ENCODE measurements at regions not wholly inside any gene's neighbourhood (a gene's known extent, or its start where the extent isn't known, plus 50 kb on each side); places are given as distances from the start of the nearest gene placed in this dataset.
A peak's percentile ranks its signal among the peaks of the same experiment; 100 is the strongest.
"Not testable (repeated sequence)": the region's sequence is repeated elsewhere in the genome, so short reads cannot be mapped to it uniquely, and the experiment has no call there.

- no peak overlapping the region for H3K4me3 ChIP-seq (ENCODE audit: low read length)
- no peak for DNase-seq (ENCODE audit: low read depth)
- no peak for TF ChIP-seq CTCF (IDR thresholded peaks at IDR 0.05; ENCODE audit: insufficient read depth, low read depth, low read length, missing control alignments)
Measured at GRCh38 chr9:80496901-80497556, 925.3 kb downstream of the TLE4 start.

GRCh38 chr9:80493258-80493657 is 921.5 kb downstream of the TLE4 start:
- DNase-seq (ENCODE audit: low read depth) = no peak
- TF ChIP-seq CTCF (IDR thresholded peaks at IDR 0.05; ENCODE audit: insufficient read depth, low read depth, low read length, missing control alignments) = no peak
- H3K4me3 ChIP-seq (ENCODE audit: low read length) = no peak overlapping the region

- peak; percentile 12 for DNase-seq (ENCODE audit: low read depth)
- no peak overlapping the region for H3K4me3 ChIP-seq (ENCODE audit: low read length)
- TF ChIP-seq CTCF (IDR thresholded peaks at IDR 0.05; ENCODE audit: insufficient read depth, low read depth, low read length, missing control alignments) = no peak
Measured at GRCh38 chr9:80492221-80492620, 920.5 kb downstream of the TLE4 start.

- TF ChIP-seq CTCF (IDR thresholded peaks at IDR 0.05; ENCODE audit: insufficient read depth, low read depth, low read length, missing control alignments) = no peak
- DNase-seq (ENCODE audit: low read depth) = no peak
- H3K4me3 ChIP-seq (ENCODE audit: low read length) = no peak overlapping the region
Measured at GRCh38 chr9:80491086-80491696, 919.4 kb downstream of the TLE4 start.

GRCh38 chr9:80489329-80489728 is 917.6 kb downstream of the TLE4 start:
- no peak for TF ChIP-seq CTCF (IDR thresholded peaks at IDR 0.05; ENCODE audit: insufficient read depth, low read depth, low read length, missing control alignments)
- no peak for DNase-seq (ENCODE audit: low read depth)
- no peak overlapping the region for H3K4me3 ChIP-seq (ENCODE audit: low read length)

GRCh38 chr9:80485420-80486250 is 913.9 kb downstream of the TLE4 start:
- no peak for TF ChIP-seq CTCF (IDR thresholded peaks at IDR 0.05; ENCODE audit: insufficient read depth, low read depth, low read length, missing control alignments)
- peak; percentile 20 for DNase-seq (ENCODE audit: low read depth)
- H3K4me3 ChIP-seq (ENCODE audit: low read length) = no peak overlapping the region

- DNase-seq (ENCODE audit: low read depth) = peak; percentile 65
- H3K4me3 ChIP-seq (ENCODE audit: low read length) = not testable (repeated sequence)
Measured at GRCh38 chr9:80482251-80482650, 910.5 kb downstream of the TLE4 start.
